NCI-H1694 treated with DMSO at 0.1 percent for 48 hours (cell line): ENCODE measurements at regions not wholly inside any gene's neighbourhood (a gene's known extent, or its start where the extent isn't known, plus 50 kb on each side); places are given as distances from the start of the nearest gene placed in this dataset.
A peak's percentile ranks its signal among the peaks of the same experiment; 100 is the strongest.
"Not testable (repeated sequence)": the region's sequence is repeated elsewhere in the genome, so short reads cannot be mapped to it uniquely, and the experiment has no call there.

ENCODE experiments used
- DNase-seq: peaks from one replicate; lab custom pipeline; 2025; lab: John Stamatoyannopoulos, UW

GRCh38 chr4:64216741-64217140 is 192.5 kb downstream of the TECRL start:
- DNase-seq, result peak; percentile 93

GRCh38 chr4:64205376-64205775 is 203.9 kb downstream of the TECRL start:
- no peak for DNase-seq

DNA sequence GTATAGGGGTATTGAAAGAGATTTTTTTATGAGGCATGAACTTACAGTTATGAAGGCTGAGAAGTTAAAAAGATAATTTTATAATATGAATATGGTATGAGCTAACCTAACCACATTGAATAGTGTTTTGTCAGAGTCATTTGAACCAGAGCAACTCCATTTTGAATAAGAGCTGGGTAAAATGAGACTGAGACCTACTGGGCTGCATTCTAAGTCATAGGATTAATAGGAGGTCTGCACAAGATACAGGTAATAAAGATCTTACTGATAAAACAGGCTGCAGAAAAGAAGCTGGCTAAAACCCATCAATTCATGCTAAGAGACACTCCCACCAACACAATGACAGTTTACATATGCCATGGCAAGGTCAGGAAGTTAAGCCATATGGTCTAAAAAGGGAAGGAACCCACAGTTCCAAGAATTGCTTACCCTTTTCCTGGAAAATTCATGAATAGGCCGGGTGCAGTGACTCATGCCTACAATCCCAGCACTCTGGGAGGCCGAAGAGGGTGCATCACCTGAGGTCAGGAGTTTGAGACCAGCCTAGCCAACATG is 209.2 kb downstream of the TECRL start:
- no peak for DNase-seq

- no peak for DNase-seq
These were observed 213.7 kb downstream of the TECRL start for GRCh38 chr4:64195582-64195981.

- no peak for DNase-seq
These were observed 216.4 kb downstream of the TECRL start for GRCh38 chr4:64192731-64193412.

- DNase-seq, result no peak
These were observed 234.9 kb downstream of the TECRL start for GRCh38 chr4:64174247-64174882.

DNA sequence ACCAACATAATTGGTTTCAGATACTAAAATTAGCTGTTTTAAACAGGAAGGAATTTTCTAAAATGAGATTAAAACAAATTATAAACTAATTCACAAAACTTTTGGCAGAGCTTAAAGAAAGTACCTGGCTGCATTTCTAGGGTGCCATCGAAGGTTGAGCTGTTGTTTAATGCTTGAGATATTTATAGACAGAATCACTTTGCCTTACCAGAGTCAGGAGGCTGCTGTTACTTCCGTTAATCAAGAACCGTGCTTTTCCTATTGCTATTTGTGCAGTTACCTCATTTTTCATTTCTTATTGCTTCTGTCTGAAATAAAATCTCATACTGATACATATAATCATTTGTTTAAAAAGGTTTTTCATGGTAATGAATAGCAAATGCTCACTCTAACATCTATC is 242.9 kb downstream of the TECRL start:
- no peak for DNase-seq

DNA sequence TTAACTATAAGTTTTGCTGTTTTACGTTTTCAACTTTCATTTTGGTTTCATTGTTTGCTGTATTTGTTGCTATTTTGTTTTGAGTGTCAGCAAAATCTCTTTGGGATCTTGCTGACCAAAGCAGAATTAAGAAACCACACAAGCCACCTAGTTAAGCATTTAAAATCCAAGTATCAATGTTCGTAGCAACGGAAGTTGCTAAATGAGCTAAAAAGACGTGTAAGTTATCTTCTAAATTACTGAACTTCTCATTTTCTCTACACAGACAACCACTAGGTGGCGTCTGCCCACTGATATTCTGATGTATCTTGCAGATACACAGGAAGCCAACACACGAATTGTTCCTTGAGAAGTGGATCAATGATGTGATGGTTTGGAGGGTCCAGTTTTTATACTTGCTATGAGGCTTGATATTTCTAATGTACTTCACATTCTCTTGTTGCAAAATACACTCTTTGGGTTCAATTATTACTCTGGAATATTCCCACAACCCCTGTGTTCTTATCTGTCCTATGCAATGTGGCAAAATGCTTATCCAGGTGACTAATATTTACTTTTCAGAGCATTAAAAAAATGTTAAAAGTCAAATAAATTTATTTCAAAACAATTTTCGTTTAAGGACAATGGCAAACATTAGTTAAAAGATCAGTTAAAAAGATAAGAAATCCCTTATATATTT is 250.5 kb downstream of the TECRL start:
- DNase-seq, result peak; percentile 62

- no peak for DNase-seq
These were observed 251.9 kb downstream of the TECRL start for GRCh38 chr4:64157397-64157796.

DNA sequence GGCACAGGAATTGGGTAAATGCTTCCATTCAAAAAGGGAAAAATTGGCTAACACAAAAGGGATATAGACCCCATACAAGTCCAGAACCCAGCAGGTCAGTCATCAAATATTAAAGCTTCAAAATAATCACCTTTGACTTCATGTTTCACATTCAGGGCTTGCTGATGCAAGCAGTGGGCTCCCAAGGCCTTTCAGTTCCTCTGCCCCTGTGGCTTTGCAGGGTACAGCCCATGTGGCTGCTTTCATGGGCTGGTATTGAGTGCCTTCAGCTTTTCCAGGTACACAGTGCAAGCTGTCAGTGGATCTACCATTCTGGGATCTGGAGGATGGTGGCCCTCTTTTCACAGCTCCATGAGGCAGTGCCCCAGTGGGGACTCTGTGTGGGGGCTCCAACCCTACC is 253.0 kb downstream of the TECRL start:
- no peak for DNase-seq

- no peak for DNase-seq
These were observed 263.2 kb downstream of the TECRL start for GRCh38 chr4:64146030-64146429.

- peak; percentile 80 for DNase-seq
These were observed 264.3 kb downstream of the TECRL start for GRCh38 chr4:64144994-64145393.

DNA sequence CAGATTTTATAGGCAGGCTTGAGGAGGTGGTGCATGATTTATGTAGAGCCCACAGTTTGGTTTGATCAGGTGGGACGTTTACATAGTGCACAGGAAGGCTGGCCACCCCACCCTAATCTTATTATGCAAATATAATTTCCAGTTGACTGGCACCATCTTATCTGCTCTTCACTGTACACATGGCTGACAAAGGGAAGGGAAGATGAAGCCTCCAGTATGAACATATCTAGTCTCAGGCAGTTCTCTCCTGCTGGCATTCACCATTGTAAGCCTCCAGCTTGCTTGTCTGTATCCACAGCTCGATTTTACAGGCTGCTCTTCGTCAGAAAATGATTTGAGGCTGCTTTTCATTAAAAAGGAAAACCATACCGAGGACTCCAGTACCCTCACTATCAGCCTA is 278.3 kb downstream of the TECRL start:
- no peak for DNase-seq

GRCh38 chr4:64125354-64125753 is 283.9 kb downstream of the TECRL start:
- DNase-seq, result no peak

GRCh38 chr4:64121803-64122202 is 287.4 kb downstream of the TECRL start:
- DNase-seq, result no peak

DNA sequence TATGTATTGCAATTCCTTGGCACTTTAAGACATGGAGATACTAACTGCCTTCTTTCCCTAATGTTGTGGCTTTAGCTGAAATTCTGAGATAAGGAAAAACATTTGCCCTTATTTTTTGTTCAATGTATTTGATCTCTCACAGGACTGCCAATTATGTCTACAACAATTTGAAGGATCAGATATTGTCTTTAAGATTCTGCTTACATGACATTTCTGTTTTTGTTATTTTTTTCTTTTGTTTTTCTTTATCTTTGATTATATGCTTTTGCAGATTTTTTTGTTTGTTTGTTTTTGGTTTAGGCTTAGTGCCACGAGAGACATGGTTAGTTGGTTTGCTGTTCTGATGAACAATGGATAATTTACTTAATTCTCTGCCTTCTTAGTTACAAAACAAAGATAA is 303.3 kb downstream of the TECRL start:
- no peak for DNase-seq

DNA sequence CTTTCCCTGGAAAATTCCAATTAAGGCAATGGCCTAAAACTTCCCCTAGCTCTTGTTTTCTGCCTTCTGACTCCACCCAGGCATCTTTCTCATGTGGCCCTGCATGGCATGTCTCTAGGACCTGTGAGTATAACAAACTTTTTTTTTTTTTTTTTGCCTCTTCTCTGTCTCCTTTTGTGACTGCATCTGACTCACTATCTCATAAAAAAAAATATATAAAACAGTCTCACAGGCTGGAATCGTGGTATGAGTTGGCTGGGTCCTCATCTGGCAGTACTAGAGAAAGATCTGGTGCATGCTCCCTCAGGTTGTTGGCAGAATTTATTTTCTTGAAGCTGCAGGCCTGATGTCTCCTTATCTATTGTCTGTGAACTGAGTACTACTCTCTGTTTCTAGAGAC is 313.9 kb downstream of the TECRL start:
- DNase-seq, result no peak

DNA sequence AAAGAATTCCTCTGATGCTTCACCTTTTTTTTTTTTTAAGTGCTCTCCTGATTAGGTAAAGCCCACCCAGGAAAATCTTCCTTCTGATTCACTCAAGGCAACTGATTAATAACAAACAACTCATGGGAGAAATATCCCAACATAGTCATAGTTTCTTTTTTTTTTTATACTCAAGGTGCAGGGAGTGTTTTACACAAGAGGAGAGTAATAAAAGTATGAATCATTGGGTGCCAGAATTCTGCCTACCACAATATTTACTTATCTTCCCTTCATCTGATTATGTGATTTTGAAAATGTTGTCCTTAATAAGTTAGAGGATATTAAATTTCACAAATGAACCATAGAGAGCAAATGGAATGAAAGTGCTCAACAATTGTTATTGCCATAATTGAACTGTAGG is 329.9 kb downstream of the TECRL start:
- no peak for DNase-seq

DNA sequence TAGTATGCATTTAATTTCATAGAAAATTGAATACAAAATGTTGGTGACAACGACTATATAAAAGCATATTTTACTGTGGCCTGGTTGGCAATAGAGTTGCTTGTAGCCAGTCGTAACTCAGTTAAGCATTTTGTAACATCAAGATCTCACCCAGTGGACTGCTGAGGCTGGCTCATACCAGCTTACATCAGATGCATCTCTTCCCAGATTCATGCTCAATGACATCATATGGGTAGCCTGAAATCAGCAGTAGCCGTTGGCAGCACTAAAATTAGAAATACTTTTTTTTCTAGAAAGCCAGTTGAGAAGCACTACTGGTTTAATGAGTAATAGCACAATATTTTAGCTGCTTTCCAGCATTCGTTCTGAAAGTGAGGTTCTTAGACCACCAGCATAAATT is 341.2 kb downstream of the TECRL start:
- DNase-seq, result no peak

- DNase-seq, result no peak
These were observed 346.3 kb downstream of the TECRL start for GRCh38 chr4:64062991-64063390.

DNA sequence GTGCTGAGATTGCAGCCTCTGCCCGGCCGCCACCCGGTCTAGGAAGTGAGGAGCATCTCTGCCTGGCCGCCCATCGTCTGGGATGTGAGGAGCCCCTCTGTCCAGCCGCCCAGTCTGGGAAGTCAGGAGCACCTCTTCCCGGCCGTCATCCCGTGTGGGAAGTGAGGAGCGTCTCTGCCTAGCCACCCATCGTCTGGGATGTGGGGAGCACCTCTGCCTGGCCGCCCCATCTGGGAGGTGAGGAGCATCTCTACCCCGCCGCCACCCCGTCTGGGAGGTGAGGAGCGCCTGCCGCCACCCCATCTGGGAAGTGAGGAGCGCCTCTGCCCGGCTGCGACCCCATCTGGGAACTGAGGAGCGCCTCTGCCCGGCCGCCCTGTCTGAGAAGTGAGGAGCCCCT is 372.2 kb downstream of the TECRL start:
- DNase-seq, result not testable (repeated sequence)

DNA sequence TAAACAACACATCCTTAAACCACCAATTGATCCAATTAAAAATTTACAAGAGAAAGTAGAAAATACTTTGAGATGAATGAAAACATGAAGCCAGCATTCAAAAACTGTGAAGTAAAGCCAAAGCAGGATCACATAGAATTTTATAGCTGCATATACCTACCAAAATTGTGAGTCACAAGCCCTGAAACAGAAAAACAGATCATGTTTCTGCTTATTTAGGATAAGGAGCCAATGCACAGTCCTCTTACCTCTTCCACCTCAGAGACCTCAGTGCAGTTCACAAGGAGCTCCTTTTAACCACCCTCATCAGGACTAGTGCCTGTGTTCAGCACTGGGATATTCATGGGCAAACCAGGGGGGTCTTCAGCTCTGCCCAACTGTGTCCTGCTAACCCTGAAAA is 386.7 kb downstream of the TECRL start:
- DNase-seq, result no peak

DNA sequence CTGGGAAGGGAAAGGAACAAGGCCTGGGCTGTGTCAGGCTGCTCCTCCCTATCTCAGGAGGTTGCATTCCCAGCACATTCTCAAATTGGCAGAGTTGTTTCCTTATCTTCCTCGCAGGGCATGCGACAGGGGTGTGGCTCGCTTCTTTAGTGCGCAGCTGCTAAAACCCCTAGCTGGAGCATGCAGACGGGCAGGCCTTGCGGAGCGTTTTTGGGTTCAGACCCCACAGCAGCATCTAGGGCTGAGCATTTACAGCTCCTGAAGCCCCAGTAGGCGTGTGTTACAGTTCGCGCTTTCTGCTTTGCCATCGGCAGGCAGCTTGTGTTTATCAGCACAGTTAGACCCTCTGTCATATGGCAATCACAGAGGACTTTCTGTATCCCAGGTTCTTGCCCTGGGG is 392.4 kb downstream of the TECRL start:
- DNase-seq, result no peak
